GM19099 (cell line): ENCODE measurements at regions not wholly inside any gene's neighbourhood (a gene's known extent, or its start where the extent isn't known, plus 50 kb on each side); places are given as distances from the start of the nearest gene placed in this dataset.

ENCODE experiments used
- POLR2A ChIP-seq: IDR thresholded peaks from 3 replicates; pipeline ENCODE4 v1.6.1; 2011; ENCODE audit warnings: low read depth; ENCODE audit not compliant: insufficient read length; ENCODE audit errors: extremely low read depth

GRCh38 chr20:53814060-53814459, 220.4 kb upstream of the ZNF217 start:
- no peak for TF ChIP-seq POLR2A

GRCh38 chr20:53813636-53814035, 220.0 kb upstream of the ZNF217 start:
- no peak for TF ChIP-seq POLR2A

GRCh38 chr20:53811577-53811976, 217.9 kb upstream of the ZNF217 start:
- TF ChIP-seq POLR2A, result no peak

- TF ChIP-seq POLR2A, result no peak
These were observed 217.2 kb upstream of the ZNF217 start for GRCh38 chr20:53810661-53811355.

- TF ChIP-seq POLR2A, result no peak
These were observed 216.2 kb upstream of the ZNF217 start for GRCh38 chr20:53809728-53810365.

- TF ChIP-seq POLR2A, result no peak
These were observed 215.6 kb upstream of the ZNF217 start for GRCh38 chr20:53809217-53809616.

GRCh38 chr20:53808733-53809132, 215.1 kb upstream of the ZNF217 start:
- TF ChIP-seq POLR2A, result no peak

GRCh38 chr20:53806683-53807401, 213.2 kb upstream of the ZNF217 start:
- no peak for TF ChIP-seq POLR2A

- TF ChIP-seq POLR2A, result no peak
These were observed 212.3 kb upstream of the ZNF217 start for GRCh38 chr20:53805895-53806384.

- no peak for TF ChIP-seq POLR2A
These were observed 211.6 kb upstream of the ZNF217 start for GRCh38 chr20:53804920-53805894.

GRCh38 chr20:53803492-53804155, 210.0 kb upstream of the ZNF217 start:
- no peak for TF ChIP-seq POLR2A

- no peak for TF ChIP-seq POLR2A
These were observed 208.2 kb upstream of the ZNF217 start for GRCh38 chr20:53801609-53802370.

GRCh38 chr20:53800883-53801604, 207.4 kb upstream of the ZNF217 start:
- no peak for TF ChIP-seq POLR2A
